ENCODE measurements at regions not wholly inside any gene's neighbourhood (a gene's known extent, or its start where the extent isn't known, plus 50 kb on each side); places are given as distances from the start of the nearest gene placed in this dataset.
"Not testable (repeated sequence)": the region's sequence is repeated elsewhere in the genome, so short reads cannot be mapped to it uniquely, and the experiment has no call there.

- peak overlapping the region; percentile 98 for H3K27ac ChIP-seq (ENCODE audit: low read depth, low read length)
- no peaks in the 10 kb centered on the region for H3K79me2 ChIP-seq (ENCODE audit: control insufficient read depth, low read length)
- peaks cover 44% of the 10 kb centered on the region for H3K4me1 ChIP-seq (ENCODE audit: control insufficient read depth, low read length)
- TF ChIP-seq EZH2phosphoT487 (IDR thresholded peaks at IDR 0.05; ENCODE audit: borderline replicate concordance, low read length) (no peak), CTCF (IDR thresholded peaks at IDR 0.05; ENCODE audit: low read depth, low read length, poor library complexity, severe bottlenecking) (no peak)
- H3K4me3 ChIP-seq (ENCODE audit: low read length), result peak overlapping the region; percentile 63
- no peaks in the 10 kb centered on the region for H3K9me3 ChIP-seq (ENCODE audit: control insufficient read depth, insufficient read depth, low read length)
- no peaks in the 10 kb centered on the region for H4K20me1 ChIP-seq (ENCODE audit: control insufficient read depth, insufficient read depth, low read depth, low read length)
- no peaks in the 10 kb centered on the region for H3K27me3 ChIP-seq (ENCODE audit: control insufficient read depth, low read length)
- H3K9me2 ChIP-seq (replicated peaks; ENCODE audit: control insufficient read depth, low read length), result no peaks in the 10 kb centered on the region
- peaks cover 7% of the 10 kb centered on the region; the same call in 1 of the 2 replicates for H3F3A ChIP-seq (ENCODE audit: control insufficient read depth, insufficient read depth)
- H3K36me3 ChIP-seq (ENCODE audit: control insufficient read depth, low read length), result no peaks in the 10 kb centered on the region; the same call in 1 of the 2 replicates
- peak overlapping the region; percentile 82 for H3K4me2 ChIP-seq (ENCODE audit: low read length)
These were observed 361.8 kb downstream of the TEX13C start for GRCh38 chrX:125681507-125681906.

GRCh38 chrX:125690522-125690921 is 370.9 kb downstream of the TEX13C start:
- not testable (repeated sequence) for H3K9me2 ChIP-seq (replicated peaks; ENCODE audit: control insufficient read depth, low read length); H3K9me3 ChIP-seq (ENCODE audit: control insufficient read depth, insufficient read depth, low read length); H3K4me3 ChIP-seq (ENCODE audit: low read length); H4K20me1 ChIP-seq (ENCODE audit: control insufficient read depth, insufficient read depth, low read depth, low read length); H3K27ac ChIP-seq (ENCODE audit: low read depth, low read length); H3K36me3 ChIP-seq (ENCODE audit: control insufficient read depth, low read length); H3K4me2 ChIP-seq (ENCODE audit: low read length); H3K79me2 ChIP-seq (ENCODE audit: control insufficient read depth, low read length); H3K27me3 ChIP-seq (ENCODE audit: control insufficient read depth, low read length); H3K4me1 ChIP-seq (ENCODE audit: control insufficient read depth, low read length); H3F3A ChIP-seq (ENCODE audit: control insufficient read depth, insufficient read depth)

GRCh38 chrX:125694171-125694570 is 374.5 kb downstream of the TEX13C start:
- Histone ChIP-seq H4K20me1 (ENCODE audit: control insufficient read depth, insufficient read depth, low read depth, low read length) (no peaks in the 10 kb centered on the region), H3F3A (ENCODE audit: control insufficient read depth, insufficient read depth) (no peaks in the 10 kb centered on the region), H3K27ac (ENCODE audit: low read depth, low read length) (no peak overlapping the region), H3K9me3 (ENCODE audit: control insufficient read depth, insufficient read depth, low read length) (no peaks in the 10 kb centered on the region), H3K36me3 (ENCODE audit: control insufficient read depth, low read length) (no peaks in the 10 kb centered on the region), H3K4me1 (ENCODE audit: control insufficient read depth, low read length) (no peaks in the 10 kb centered on the region), H3K79me2 (ENCODE audit: control insufficient read depth, low read length) (no peaks in the 10 kb centered on the region), H3K4me2 (ENCODE audit: low read length) (no peak overlapping the region), H3K4me3 (ENCODE audit: low read length) (no peak overlapping the region), H3K27me3 (ENCODE audit: control insufficient read depth, low read length) (no peaks in the 10 kb centered on the region), H3K9me2 (replicated peaks; ENCODE audit: control insufficient read depth, low read length) (no peaks in the 10 kb centered on the region)
- TF ChIP-seq EZH2phosphoT487 (IDR thresholded peaks at IDR 0.05; ENCODE audit: borderline replicate concordance, low read length), result no peak
- no peak for TF ChIP-seq CTCF (IDR thresholded peaks at IDR 0.05; ENCODE audit: low read depth, low read length, poor library complexity, severe bottlenecking)

- Histone ChIP-seq H3K79me2 (ENCODE audit: control insufficient read depth, low read length) (no peaks in the 10 kb centered on the region), H4K20me1 (ENCODE audit: control insufficient read depth, insufficient read depth, low read depth, low read length) (no peaks in the 10 kb centered on the region), H3K4me1 (ENCODE audit: control insufficient read depth, low read length) (no peaks in the 10 kb centered on the region), H3K9me2 (replicated peaks; ENCODE audit: control insufficient read depth, low read length) (no peaks in the 10 kb centered on the region), H3K9me3 (ENCODE audit: control insufficient read depth, insufficient read depth, low read length) (no peaks in the 10 kb centered on the region), H3K27ac (ENCODE audit: low read depth, low read length) (no peak overlapping the region), H3K36me3 (ENCODE audit: control insufficient read depth, low read length) (no peaks in the 10 kb centered on the region), H3K27me3 (ENCODE audit: control insufficient read depth, low read length) (no peaks in the 10 kb centered on the region), H3F3A (ENCODE audit: control insufficient read depth, insufficient read depth) (no peaks in the 10 kb centered on the region), H3K4me3 (ENCODE audit: low read length) (no peak overlapping the region), H3K4me2 (ENCODE audit: low read length) (no peak overlapping the region)
- no peak for TF ChIP-seq CTCF (IDR thresholded peaks at IDR 0.05; ENCODE audit: low read depth, low read length, poor library complexity, severe bottlenecking)
- TF ChIP-seq EZH2phosphoT487 (IDR thresholded peaks at IDR 0.05; ENCODE audit: borderline replicate concordance, low read length), result no peak
These were observed 389.4 kb downstream of the TEX13C start for GRCh38 chrX:125709074-125709473.
